ENCODE measurements at regions not wholly inside any gene's neighbourhood (a gene's known extent, or its start where the extent isn't known, plus 50 kb on each side); places are given as distances from the start of the nearest gene placed in this dataset.

- intact Hi-C loops (cut with micrococcal nuclease; ENCODE audit: unreplicated experiment): loop anchor here (5.0 kb wide), 2 partner anchors 64 to 299 kb away; no protein-coding TSS in a partner anchor
- no peak overlapping the region for H3K27ac ChIP-seq (ENCODE audit: control insufficient read depth, insufficient read depth)
- H3K4me3 ChIP-seq: no peak overlapping the region
- FAIRE-seq: no peak
- RAD21 ChIA-PET (ENCODE audit: unreplicated experiment): interaction anchor here (0.9 to 1.2 kb wide), 2 partner anchors 17 to 51 kb away, joined by 3 read pairs; no protein-coding TSS in a partner anchor
- no peaks in the 10 kb centered on the region for H3K79me2 ChIP-seq (ENCODE audit: control insufficient read depth, insufficient read depth, low read length)
- 0 out of 2 replicates have a peak, but pooled peaks cover 2% of the 10 kb centered on the region for H3K4me1 ChIP-seq (ENCODE audit: control insufficient read depth, insufficient read depth, low read length)
- POLR2A ChIA-PET: no interaction called here
- H3K9me3 ChIP-seq (replicated peaks; ENCODE audit: control insufficient read depth, insufficient read depth, low read length): no peaks in the 10 kb centered on the region; the same call in 2 of the 3 replicates
- TF ChIP-seq EGR1 (IDR thresholded peaks at IDR 0.05; ENCODE audit: borderline replicate concordance in 1 of 2, low read depth in 2 of 2, low read length in 2 of 2): no peak
- TF ChIP-seq IKZF1 (conservative IDR thresholded peaks at IDR 0.05): no peak
- no peak for TF ChIP-seq EP300 (IDR thresholded peaks at IDR 0.05; ENCODE audit: borderline replicate concordance in 1 of 2, control insufficient read depth in 1 of 2, low read depth in 2 of 2, low read length in 2 of 2)
- TF ChIP-seq TARDBP (IDR thresholded peaks at IDR 0.05; ENCODE audit: borderline replicate concordance): no peak
- TF ChIP-seq HDAC6 (IDR thresholded peaks at IDR 0.05; ENCODE audit: unreplicated experiment): no peak
- TF ChIP-seq ESRRA (IDR thresholded peaks at IDR 0.05; ENCODE audit: low read length): no peak
- no peak for TF ChIP-seq NKRF (conservative IDR thresholded peaks at IDR 0.05)
- TF ChIP-seq ZNF622 (IDR thresholded peaks at IDR 0.05): no peak
- TF ChIP-seq SMARCA5 (IDR thresholded peaks at IDR 0.05): no peak
- TF ChIP-seq YY1 (IDR thresholded peaks at IDR 0.05; ENCODE audit: low read depth, low read length): no peak
- TF ChIP-seq MEF2B (IDR thresholded peaks at IDR 0.05; ENCODE audit: partially characterized antibody, poor library complexity, severe bottlenecking): no peak
- H3K9ac ChIP-seq (ENCODE audit: control insufficient read depth, insufficient read depth, low read length): no peak overlapping the region
- ATAC-seq: no peak
- SMC1A ChIA-PET (ENCODE audit: uncharacterized antibody, unreplicated experiment): interaction anchor here (0.6 to 3.1 kb wide), 6 partner anchors 9 to 233 kb away, joined by 3 to 23 read pairs (median 4); no protein-coding TSS in a partner anchor
- no peaks in the 10 kb centered on the region for H3K36me3 ChIP-seq (ENCODE audit: control insufficient read depth in 2 of 2, insufficient read depth in 2 of 2, low read length in 1 of 2)
- H4K20me1 ChIP-seq (ENCODE audit: control insufficient read depth, insufficient read depth): no peaks in the 10 kb centered on the region
- in situ Hi-C loops (cut with MboI): no loop called here
- 0% methylated on average over 1 of the region's 1 CpG for WGBS (ENCODE audit: insufficient coverage, insufficient replicate concordance, low lambda C conversion rate, missing lambda C conversion rate)
- no peaks in the 10 kb centered on the region for H3K27me3 ChIP-seq (replicated peaks in 1 of 2; ENCODE audit: control insufficient read depth in 2 of 2, insufficient read depth in 2 of 2, low read length in 1 of 2)
- DNase-seq (ENCODE audit: low read depth, low spot score): no peak
- no TSS peak for BruUV-seq (replicated peaks)
- CTCF ChIA-PET: no interaction called here
- no peak overlapping the region for H2AFZ ChIP-seq (ENCODE audit: control insufficient read depth, low read depth, low read length)
- H3K4me2 ChIP-seq (ENCODE audit: control insufficient read depth, insufficient read depth): no peak overlapping the region
These were observed 182.3 kb upstream of the FN1 start for GRCh38 chr2:215618145-215618544.
